ENCODE measurements at regions not wholly inside any gene's neighbourhood (a gene's known extent, or its start where the extent isn't known, plus 50 kb on each side); places are given as distances from the start of the nearest gene placed in this dataset.

DNA sequence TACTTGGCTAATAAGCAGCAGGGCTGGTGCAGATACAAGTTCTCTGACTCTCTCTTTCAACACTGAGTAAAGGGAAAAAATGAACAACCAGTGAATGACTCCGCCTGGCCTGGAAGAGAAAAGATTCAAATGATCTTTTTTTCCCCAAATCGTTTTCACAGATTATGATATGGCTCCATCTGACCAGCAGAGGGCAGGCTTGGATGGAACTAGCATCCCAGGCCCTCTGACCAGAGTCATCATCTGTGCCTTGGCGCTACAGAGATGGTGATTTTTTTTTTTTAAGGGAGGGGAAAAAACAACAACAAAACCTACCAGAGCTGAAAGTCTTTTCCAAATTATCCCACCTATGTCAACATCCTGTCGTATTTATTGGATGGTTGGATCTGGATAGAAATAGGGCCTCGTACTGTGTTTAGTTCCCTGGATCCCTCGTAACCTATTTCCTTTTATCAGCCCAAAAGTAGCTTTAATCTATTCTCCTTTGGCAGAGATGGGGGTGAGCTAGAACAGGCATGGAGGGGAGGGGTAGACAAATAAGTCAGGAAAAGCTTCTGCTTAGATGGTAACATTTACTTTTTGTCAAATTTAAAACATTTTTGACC, 69.7 kb downstream of the PRSS23 start:
- Histone ChIP-seq H2AFZ (ENCODE audit: low read depth, low read length, severe bottlenecking) (no peak overlapping the region), H3K4me2 (ENCODE audit: low read depth, low read length, poor library complexity, severe bottlenecking) (no peak overlapping the region), H3F3A (ENCODE audit: insufficient read depth) (no peaks in the 10 kb centered on the region)

GRCh38 chr11:86873573-86874083, 73.3 kb downstream of the PRSS23 start:
- Histone ChIP-seq H3K4me3 (ENCODE audit: insufficient read depth, low read length, poor library complexity, severe bottlenecking) (no peak overlapping the region), H3K9me3 (ENCODE audit: insufficient read depth, low read length) (no peaks in the 10 kb centered on the region), H3K36me3 (ENCODE audit: low read length) (no peaks in the 10 kb centered on the region), H3K27me3 (ENCODE audit: low read length) (no peaks in the 10 kb centered on the region), H2AFZ (ENCODE audit: low read depth, low read length, severe bottlenecking) (no peak overlapping the region), H3K9me2 (replicated peaks; ENCODE audit: insufficient read depth, low read length) (no peaks in the 10 kb centered on the region), H3F3A (ENCODE audit: insufficient read depth) (no peaks in the 10 kb centered on the region), H3K79me2 (ENCODE audit: insufficient read depth, low read length) (no peaks in the 10 kb centered on the region), H4K20me1 (ENCODE audit: low read depth, low read length) (no peaks in the 10 kb centered on the region), H3K9ac (ENCODE audit: low read length) (no peak overlapping the region), H3K4me2 (ENCODE audit: low read depth, low read length, poor library complexity, severe bottlenecking) (no peak overlapping the region), H3K27ac (ENCODE audit: low read depth, low read length) (no peak overlapping the region)
- no peak for TF ChIP-seq CTCF (IDR thresholded peaks at IDR 0.05; ENCODE audit: insufficient read depth, low read length, poor library complexity, severe bottlenecking)
- no peak for TF ChIP-seq EZH2phosphoT487 (conservative IDR thresholded peaks at IDR 0.05; ENCODE audit: low read length)

More for the DNA sequence above, 69.7 kb downstream of the PRSS23 start:
- no peaks in the 10 kb centered on the region for H3K36me3 ChIP-seq (ENCODE audit: low read length)
- no peak overlapping the region for H3K4me3 ChIP-seq (ENCODE audit: insufficient read depth, low read length, poor library complexity, severe bottlenecking)
- TF ChIP-seq CTCF (IDR thresholded peaks at IDR 0.05; ENCODE audit: insufficient read depth, low read length, poor library complexity, severe bottlenecking): peak; percentile 54
- TF ChIP-seq EZH2phosphoT487 (conservative IDR thresholded peaks at IDR 0.05; ENCODE audit: low read length): no peak
- no peak overlapping the region for H3K27ac ChIP-seq (ENCODE audit: low read depth, low read length)
- no peaks in the 10 kb centered on the region for H3K9me3 ChIP-seq (ENCODE audit: insufficient read depth, low read length)
- no peaks in the 10 kb centered on the region for H4K20me1 ChIP-seq (ENCODE audit: low read depth, low read length)
- H3K9me2 ChIP-seq (replicated peaks; ENCODE audit: insufficient read depth, low read length): no peaks in the 10 kb centered on the region
- no peaks in the 10 kb centered on the region for H3K79me2 ChIP-seq (ENCODE audit: insufficient read depth, low read length)
- no peak overlapping the region for H3K9ac ChIP-seq (ENCODE audit: low read length)
- H3K27me3 ChIP-seq (ENCODE audit: low read length): no peaks in the 10 kb centered on the region

DNA sequence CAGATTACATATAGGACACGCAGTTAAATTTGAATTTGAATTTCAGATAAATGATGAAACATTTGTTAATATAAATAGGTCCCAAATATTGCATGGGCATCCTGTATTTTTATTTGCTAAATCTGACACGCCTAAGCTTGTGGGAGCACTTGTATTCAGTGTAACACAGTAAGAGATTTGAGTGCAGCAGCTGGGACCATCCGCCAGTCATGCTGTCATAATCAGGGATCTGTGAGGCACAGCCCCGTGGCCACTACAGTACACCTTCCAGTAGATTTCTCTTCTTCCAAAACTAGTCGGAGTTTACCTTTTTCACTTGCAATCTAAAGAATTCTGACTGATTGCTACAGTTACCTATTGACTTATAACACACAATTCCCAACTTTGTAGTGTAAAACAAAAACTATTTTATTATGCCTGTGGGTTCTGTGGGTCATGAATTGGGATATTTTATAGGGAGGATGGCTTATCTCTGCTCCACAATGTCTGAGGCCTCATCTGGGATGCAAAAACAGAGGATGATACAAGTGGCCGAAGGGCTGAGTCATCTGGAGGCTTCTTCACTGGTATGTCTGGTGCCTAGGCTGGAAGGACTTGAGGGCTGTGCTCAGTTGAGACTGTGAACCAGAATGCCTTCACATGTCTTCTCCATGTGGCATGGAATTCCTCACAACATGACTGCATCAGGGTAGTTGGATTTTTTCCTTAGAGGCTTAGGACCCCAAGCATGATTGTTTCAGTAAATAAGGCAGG, 74.1 kb downstream of the PRSS23 start:
- Histone ChIP-seq H3K27me3 (ENCODE audit: low read length) (no peaks in the 10 kb centered on the region), H3K36me3 (ENCODE audit: low read length) (no peaks in the 10 kb centered on the region), H4K20me1 (ENCODE audit: low read depth, low read length) (no peaks in the 10 kb centered on the region), H3K79me2 (ENCODE audit: insufficient read depth, low read length) (no peaks in the 10 kb centered on the region), H2AFZ (ENCODE audit: low read depth, low read length, severe bottlenecking) (no peak overlapping the region), H3K4me3 (ENCODE audit: insufficient read depth, low read length, poor library complexity, severe bottlenecking) (no peak overlapping the region), H3K9me2 (replicated peaks; ENCODE audit: insufficient read depth, low read length) (no peaks in the 10 kb centered on the region), H3F3A (ENCODE audit: insufficient read depth) (no peaks in the 10 kb centered on the region), H3K9ac (ENCODE audit: low read length) (no peak overlapping the region), H3K9me3 (ENCODE audit: insufficient read depth, low read length) (no peaks in the 10 kb centered on the region), H3K27ac (ENCODE audit: low read depth, low read length) (no peak overlapping the region), H3K4me2 (ENCODE audit: low read depth, low read length, poor library complexity, severe bottlenecking) (no peak overlapping the region)
- TF ChIP-seq EZH2phosphoT487 (conservative IDR thresholded peaks at IDR 0.05; ENCODE audit: low read length) (no peak), CTCF (IDR thresholded peaks at IDR 0.05; ENCODE audit: insufficient read depth, low read length, poor library complexity, severe bottlenecking) (no peak)

Measured in SU-DHL-6 (cell line).